ENCODE measurements at regions not wholly inside any gene's neighbourhood (a gene's known extent, or its start where the extent isn't known, plus 50 kb on each side); places are given as distances from the start of the nearest gene placed in this dataset.

GRCh38 chr9:88672874-88673689 lies 138.1 kb downstream of the NXNL2 start:
- DNase-seq (ENCODE audit: low read depth): no peak
- no peak overlapping the region for H3K4me3 ChIP-seq (ENCODE audit: low read depth, low read length)
- TF ChIP-seq CTCF (IDR thresholded peaks at IDR 0.05; ENCODE audit: insufficient read depth, low read length): no peak

GRCh38 chr9:88673886-88674285 lies 138.9 kb downstream of the NXNL2 start:
- DNase-seq (ENCODE audit: low read depth): no peak
- H3K4me3 ChIP-seq (ENCODE audit: low read depth, low read length): no peak overlapping the region
- TF ChIP-seq CTCF (IDR thresholded peaks at IDR 0.05; ENCODE audit: insufficient read depth, low read length): no peak

- TF ChIP-seq CTCF (IDR thresholded peaks at IDR 0.05; ENCODE audit: insufficient read depth, low read length): no peak
- DNase-seq (ENCODE audit: low read depth): no peak
- H3K4me3 ChIP-seq (ENCODE audit: low read depth, low read length): no peak overlapping the region
These were observed 141.7 kb downstream of the NXNL2 start for GRCh38 chr9:88676644-88677043.

GRCh38 chr9:88678008-88678407 lies 143.0 kb downstream of the NXNL2 start:
- H3K4me3 ChIP-seq (ENCODE audit: low read depth, low read length): no peak overlapping the region
- no peak for DNase-seq (ENCODE audit: low read depth)
- no peak for TF ChIP-seq CTCF (IDR thresholded peaks at IDR 0.05; ENCODE audit: insufficient read depth, low read length)

- H3K4me3 ChIP-seq (ENCODE audit: low read depth, low read length): no peak overlapping the region
- peak; percentile 47 for DNase-seq (ENCODE audit: low read depth)
- TF ChIP-seq CTCF (IDR thresholded peaks at IDR 0.05; ENCODE audit: insufficient read depth, low read length): no peak
These were observed 143.5 kb downstream of the NXNL2 start for GRCh38 chr9:88678431-88678830.

GRCh38 chr9:88680041-88680440 lies 145.1 kb downstream of the NXNL2 start:
- no peak overlapping the region for H3K4me3 ChIP-seq (ENCODE audit: low read depth, low read length)
- DNase-seq (ENCODE audit: low read depth): peak; percentile 55
- TF ChIP-seq CTCF (IDR thresholded peaks at IDR 0.05; ENCODE audit: insufficient read depth, low read length): no peak

All from fibroblast of the aortic adventitia (primary cell).